NCI-H774 (cell line): ENCODE measurements at regions not wholly inside any gene's neighbourhood (a gene's known extent, or its start where the extent isn't known, plus 50 kb on each side); places are given as distances from the start of the nearest gene placed in this dataset.
"Not testable (repeated sequence)": the region's sequence is repeated elsewhere in the genome, so short reads cannot be mapped to it uniquely, and the experiment has no call there.

Experiments used
- DNase-seq: peaks from one replicate; lab custom pipeline; 2025; lab: John Stamatoyannopoulos, UW

DNA sequence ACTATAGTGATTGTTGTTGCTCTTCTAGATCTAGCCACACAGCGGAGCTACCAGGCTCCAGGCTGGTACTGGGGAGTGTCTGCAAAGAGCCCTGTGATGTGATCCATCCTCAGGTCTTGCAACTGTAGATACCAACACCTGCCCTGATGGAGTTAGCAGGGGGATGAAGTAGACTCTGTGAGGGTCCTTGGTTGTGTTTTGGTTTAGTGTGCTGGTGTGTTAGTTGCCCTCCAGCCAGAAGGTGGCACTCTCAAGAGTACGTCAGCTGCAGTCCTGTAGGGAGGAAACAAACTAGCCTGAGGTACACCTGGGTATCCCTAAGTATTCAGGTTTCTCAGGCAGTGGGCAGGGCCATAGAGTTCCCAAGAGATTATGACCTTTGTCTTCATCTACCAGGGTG is 81.2 kb upstream of the TMPRSS2 start:
- no peak for DNase-seq

DNA sequence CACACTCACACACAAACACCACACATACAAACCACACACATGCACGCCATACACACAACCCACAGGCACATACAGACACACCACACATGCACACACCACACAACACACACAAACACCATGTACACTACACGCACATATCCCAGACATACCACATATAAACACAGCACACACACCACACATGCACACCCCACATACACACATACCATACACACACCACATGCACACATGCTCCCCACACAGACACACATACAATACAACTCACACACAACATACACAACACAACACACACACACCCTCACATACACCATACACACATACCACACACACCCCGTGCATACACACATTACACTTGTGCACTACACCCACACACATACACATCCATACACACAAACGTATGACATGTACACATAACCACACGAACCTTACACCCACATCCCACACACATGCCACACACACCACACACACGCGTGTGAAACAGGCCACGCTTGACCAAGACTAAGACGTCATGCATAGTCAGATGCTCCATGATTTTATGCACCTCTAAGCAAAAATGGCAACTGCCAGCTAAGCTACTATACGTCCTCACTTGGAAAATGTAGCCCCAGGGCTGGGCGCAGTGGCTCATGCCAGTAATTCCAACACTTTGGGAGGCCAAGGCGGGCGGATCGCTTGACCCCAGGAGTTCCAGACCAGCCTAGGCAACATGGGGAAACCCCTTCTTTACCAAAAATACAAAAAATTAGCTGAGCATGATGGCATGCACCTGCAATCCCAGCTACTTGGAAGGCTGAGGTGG is 77.4 kb upstream of the TMPRSS2 start:
- no peak for DNase-seq

DNA sequence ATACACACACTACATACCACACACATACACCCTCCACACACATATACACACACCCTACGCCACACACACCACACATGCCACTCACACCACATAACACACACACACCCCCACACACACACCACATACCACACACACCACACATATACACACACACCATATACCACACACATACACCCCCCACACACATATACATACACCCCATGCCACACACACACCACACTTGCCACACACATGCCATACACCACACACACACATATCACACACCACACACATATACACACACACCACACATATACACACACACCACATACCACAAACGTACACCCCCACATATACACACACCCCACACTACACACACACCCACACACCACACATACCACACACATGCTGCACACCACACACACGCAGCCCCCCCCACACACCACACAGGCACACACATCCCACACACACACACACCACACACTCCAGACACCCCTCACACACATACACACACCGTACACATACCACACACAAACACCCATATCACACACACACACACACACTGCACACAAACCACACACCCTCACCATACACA is 76.7 kb upstream of the TMPRSS2 start:
- DNase-seq: no peak

DNA sequence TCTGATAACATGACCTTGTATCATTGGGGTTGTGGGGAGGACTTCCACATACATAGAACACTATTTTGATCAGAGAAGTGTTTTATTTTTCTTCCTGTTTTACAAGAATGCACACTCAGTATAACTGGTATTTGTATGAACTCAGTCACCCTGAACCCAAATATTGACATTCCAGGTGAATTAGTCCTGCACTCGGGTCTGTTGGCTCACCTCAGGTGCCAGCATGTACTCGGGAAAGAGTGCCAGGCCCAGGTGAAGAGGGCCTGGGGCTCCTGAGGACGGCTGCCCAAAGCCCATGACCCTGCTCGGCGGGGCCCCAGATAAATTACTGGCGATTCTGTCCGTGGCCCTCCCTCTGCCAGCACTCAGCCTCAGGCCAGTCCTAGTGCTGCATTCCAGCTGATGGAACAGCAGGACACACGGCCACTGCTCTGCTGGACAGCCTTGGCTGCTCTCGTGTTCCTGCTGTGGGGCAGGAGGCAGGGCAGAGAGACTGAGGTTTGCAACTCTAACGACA is 75.4 kb upstream of the TMPRSS2 start:
- DNase-seq: no peak

DNA sequence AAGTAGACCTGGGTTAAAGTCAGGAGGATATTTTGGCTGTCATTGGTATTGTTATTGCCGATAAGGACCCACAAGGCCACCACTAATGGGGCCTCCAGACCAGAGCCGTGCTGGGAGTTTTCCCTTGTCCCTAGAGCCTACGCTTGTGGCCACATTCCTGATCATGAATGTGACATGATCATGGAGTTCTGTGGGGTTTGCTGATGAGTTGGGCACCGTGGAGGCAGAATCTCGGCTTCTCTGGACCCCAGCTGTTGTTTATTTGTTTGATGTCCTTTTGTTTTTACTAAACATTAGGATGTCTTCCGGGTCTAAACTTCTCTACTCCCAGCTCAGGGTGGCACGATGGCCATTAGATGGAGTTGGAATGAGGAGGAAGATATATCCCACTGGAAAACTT is 74.9 kb upstream of the TMPRSS2 start:
- no peak for DNase-seq

DNA sequence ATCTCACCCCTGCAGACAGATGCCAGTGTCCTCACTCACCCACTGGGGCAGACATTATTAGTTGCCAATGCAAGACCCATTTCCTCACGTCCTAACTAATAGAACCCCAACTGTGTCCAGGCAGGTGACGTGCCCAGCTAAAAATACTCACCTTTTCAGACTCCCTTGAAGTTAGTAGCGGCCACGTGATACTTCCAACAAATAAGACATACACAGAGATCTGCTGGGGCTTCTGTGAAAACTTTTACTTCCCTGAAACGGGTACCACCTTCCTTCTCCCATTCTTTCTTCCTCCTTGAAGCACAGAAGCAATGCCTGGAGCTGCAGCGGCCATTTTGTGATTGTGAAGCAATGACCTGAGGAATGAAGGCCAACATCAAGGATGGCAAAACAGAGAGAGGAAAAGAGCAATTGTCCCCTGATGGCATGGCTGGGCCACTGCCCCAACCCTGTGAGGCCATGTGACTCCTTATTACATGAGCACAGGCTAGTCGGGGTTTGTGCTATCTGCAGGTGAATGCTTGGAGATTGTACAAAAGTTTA is 74.4 kb upstream of the TMPRSS2 start:
- DNase-seq: no peak

DNA sequence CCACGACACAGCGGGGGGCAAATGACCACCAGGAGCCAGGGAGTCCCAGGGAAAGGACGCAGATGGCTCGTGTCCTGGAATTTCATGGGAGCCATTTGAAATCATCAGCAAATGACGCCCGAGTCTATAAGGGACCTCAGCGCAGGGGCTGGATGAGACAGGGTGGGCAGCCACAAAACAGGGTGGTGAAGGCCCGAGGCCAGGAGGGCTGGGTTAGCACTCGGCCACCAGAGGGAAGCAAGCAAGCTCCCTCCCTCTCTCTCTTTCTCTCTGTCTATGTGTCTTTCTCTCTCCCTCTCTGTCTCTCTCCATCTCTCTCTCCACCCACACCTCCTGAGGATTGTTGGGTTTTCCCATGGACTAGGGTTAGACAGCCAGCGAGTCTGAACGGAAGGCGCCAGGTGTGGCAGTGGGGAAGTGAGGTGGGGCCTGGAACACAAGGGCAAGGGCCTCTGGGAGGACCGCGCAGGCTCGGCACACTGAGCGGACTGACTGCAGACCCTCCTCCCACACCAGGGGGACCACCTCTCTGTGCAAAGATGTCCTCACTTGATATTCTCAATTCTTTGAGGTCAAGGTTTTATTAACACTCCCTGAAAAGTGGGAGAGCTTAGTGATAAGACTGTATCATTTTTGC is 73.8 kb upstream of the TMPRSS2 start:
- DNase-seq: no peak

DNA sequence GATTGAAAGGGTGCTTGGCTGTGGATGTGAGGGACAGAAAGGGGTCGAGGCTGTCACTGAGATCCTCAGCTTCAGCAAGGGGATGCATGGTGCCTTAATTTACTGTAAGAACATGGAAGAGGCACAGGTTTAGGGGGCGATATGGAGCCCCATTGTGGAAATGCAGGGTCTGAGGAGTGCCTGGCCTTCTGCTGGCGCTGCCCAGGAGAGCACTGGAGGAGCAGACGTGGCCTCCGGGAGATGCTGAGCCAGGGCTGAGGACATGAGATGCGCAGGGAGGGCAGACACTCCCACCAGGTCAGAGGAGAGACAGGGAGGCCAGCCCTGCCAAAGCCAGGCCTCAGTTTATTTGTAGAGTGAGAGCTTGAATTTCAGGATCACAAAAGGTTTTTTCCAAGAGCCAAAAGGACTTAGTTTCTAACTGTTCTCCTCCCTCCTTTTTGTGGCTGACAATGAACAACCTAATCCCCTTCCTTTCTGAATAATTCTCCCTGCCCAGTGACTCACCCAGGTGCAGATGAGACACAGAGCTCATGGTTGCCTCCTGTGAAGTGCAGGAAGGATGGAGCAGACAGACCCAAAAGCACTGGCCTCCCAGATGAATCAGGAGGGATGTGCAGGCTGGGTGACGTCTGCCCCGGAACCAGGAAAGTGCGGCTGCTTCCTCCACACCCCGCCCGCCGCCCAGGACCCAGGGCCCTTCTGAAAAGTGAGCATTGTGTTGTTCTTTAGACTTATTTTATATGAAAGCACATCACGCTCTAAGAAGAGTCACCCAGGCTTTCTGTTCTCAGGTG is 73.0 kb upstream of the TMPRSS2 start:
- no peak for DNase-seq

DNA sequence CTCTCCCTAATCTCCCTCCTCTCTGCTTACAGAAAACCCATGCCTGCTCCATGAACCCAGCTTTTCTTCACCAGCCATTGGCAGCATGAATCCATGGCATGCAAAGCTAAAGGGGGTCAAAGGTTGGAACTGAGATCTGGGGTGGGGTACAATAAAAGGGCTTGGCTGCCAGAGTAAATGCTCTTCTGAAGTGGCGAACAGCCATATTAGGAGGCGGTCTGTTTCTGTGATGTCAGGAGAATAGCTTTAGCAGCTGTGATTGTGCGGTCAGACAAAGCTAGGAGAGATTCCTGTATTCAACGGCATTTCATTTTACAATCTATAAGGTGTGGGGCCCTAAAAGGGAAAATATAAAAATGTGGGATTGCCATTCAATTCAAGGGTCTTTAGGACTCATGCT is 71.7 kb upstream of the TMPRSS2 start:
- no peak for DNase-seq

DNA sequence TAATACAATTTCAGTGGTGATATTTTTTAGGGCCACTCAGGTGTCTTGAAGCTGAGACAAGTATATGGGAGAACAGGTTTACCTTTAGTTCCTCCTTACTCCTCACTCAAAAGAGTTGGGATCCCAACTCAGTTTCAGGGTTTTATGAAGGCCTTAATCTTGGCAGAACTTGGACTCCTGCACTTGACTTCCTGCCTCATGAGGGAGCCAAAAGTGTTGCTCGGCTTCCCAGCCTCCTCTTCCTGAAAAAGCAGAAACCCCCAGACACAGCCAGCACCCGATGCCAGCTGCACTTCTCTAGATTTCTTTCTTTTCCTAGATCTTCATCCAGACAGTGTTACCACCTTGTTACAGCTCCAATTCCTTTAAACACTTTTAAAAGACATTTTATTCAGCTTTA is 70.8 kb upstream of the TMPRSS2 start:
- DNase-seq: no peak

DNA sequence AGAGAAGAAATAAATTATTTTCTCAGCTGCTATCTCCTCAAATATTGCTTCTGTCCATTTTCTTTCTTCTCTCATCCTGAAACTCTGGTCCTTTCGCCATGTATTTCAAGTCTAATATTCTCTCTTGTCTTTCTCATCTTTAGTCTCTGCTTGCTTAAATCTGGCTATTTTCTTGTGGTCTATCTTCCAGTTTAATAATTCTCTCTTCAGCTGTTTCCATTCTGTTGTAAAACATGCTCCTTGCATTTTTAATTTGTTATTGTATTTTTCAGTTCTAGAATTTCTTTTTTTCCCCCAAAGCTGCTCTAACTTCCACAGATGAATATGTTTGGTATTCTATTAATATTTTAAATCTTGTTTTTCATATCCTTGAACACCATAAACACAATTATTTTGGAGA is 70.1 kb upstream of the TMPRSS2 start:
- no peak for DNase-seq

DNA sequence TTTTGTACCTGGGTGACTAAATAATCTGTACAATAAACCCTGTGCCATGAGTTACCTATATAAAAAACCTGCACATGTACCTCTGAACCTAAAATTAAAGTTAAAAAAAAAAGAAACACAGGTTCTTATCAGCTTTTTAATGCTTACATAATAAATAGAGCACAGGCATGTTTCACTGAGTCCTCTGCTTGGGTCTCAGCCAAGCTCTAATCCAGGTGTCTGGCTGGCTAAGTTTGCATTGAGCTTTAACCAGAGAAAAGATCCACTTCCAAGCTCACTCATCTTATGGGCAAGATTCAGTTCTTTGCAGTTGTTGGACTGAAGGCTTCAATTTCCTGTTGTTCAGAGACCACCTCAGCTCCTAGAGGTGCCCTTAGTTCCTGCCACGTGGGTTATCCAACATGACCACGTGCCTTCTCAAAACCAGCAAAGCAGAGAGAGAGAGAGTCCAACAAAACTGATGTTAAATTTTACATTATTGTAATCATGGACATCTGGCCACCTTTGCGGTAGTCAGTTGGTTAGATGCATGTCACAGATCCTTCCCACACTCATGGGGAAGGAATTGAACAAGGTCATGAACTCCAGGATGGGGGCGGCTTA is 68.2 kb upstream of the TMPRSS2 start:
- DNase-seq: no peak

DNA sequence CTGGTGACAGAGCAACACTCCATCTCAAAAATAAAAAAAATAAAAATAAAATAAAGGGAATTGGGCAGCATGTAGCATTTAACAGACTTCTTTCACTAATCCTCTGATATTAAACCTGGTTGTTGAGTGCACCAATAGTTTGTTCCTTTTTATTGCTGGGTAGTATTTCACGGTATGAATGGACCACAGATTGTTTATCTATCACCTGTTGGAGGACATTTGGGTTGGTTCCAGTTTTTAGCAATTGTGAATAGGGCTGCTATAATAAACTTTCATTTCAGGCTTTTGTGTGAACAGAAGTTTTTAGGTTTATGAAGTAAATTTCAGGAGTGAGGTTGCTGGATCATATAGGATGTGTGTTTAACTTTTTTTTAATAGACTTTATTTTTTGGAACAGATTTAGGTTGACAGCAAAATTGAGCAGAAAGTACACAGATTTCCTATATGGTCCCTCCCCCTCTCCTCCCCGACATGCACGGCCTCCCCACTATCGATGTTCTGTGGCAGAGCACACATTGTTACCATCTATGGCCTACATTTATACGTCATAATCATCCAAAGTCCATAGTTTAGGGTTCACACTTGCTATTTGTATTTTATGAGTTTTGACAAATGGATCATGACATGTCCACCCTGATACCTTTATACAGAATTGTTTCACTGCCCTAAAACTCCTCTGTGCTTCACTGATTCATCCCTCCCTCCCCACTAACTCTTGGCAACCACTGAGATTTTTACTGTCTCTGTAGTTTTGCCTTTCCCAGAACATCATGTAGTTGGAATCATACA is 66.1 kb upstream of the TMPRSS2 start:
- DNase-seq: no peak

DNA sequence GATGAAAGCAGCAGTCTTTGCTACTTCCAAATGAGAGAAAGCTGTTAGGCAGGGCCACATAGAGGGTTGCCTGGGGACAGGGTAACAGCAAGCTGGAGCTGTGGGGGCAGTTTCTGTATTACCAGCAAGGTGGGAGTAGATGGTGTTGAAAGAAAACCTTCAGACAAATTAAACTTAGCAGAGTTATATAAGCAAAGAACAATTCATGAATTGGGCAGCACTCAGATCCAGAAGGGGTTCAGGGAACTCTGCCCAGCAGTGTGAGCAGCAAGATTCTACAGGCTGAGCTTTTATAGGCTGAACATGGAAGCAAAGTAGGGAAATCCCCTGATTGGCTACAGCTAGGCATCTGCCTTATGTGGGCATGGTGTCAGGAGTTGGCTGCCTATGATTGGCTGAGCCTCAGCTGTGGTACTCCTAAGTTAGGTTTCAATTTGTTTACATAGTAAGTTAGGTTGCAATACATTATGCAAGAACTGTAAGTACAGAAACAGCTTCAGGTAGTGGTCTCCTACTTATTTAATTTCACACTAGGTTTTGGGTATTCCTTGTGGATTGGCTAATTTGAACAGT is 64.1 kb upstream of the TMPRSS2 start:
- no peak for DNase-seq

DNA sequence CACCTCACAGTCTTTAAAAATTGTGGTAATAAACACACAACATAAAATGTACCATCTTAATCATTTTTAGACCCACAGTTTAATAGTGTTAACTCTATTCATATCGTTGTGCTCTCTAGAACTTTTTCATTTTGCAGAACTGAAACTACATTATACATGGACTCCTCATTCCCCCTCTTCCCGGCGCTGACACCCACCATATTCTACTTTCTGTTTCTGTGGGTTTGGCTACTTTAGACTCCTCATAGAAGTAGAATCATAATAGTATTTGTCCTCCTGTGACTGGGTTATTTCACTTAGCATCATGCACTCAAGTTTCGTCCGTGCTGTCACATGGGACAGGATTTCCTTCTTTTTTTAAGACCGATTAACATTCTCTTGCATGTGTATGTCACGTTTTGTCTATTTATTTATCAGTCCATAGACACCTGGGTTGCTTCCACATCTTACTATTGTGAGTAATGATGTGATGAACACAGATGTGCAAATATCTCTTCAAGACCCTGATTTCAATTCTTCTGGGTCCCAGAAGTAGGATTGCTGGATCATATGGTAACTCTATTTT is 62.9 kb upstream of the TMPRSS2 start:
- no peak for DNase-seq

DNA sequence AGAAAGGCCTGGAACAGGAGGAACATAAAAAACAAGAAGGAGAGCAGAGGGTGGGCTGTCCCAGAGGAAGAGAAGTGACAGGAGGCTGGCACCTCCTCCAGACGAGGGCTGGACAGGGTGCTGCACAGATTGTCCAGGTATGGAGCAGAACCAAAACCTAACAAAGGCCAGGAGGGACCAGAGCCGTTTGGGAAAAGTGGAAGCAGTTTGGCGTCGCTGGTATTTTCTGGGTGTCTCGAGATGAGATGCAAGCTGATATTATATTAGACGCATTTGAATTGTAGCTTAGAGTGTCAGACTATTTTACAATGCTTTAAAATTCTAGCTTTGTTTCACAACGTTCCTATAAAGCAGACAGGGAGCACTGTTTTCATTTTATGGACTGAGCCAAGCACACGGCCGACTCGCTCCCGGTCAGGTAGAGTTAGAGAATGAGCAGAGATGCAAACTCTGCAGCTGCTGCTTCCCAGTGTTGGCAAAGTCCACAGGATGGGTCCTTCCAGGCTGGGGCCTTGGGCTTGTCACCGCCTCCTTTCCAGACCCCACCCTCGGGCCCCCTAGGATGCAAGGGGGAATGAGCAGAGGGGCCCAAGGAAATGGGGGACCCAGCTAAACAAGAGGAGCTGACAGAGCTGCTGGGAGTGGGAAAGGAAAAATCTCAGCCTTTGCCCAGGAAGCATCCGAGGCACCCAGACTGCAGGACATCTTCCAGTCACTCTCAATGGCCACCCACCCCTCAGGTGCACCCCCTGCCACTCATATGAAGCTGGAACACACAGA is 60.8 kb upstream of the TMPRSS2 start:
- DNase-seq: no peak

DNA sequence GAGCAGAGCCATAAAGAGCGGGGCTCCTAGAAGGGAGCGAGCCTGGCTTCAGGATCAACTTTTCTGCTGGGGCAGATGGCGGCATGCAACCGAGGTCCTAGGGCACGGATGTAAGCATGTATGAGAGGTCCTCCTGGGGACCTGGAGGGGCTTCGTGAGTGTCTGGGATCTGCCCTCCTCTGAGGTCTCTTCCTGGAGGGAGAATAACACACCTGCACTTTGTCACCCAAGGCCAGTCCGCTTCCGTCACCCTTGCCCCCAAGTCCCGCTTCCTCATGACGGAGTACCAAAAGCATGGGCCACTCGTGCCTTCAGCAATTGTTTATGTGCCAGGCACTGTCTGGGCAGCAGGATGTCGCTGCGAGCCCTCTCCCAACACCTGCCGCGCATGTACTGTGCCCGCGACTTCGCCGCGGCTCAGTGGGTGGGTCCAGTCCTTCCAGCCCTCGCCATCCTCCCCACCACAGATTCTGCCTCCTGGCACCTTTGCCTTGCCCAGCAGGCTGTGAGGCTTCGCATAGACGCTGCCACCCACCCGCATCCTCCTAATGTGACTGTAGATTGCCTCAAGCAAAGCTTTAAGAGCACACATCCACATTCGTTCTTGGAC is 60.0 kb upstream of the TMPRSS2 start:
- DNase-seq: no peak

DNA sequence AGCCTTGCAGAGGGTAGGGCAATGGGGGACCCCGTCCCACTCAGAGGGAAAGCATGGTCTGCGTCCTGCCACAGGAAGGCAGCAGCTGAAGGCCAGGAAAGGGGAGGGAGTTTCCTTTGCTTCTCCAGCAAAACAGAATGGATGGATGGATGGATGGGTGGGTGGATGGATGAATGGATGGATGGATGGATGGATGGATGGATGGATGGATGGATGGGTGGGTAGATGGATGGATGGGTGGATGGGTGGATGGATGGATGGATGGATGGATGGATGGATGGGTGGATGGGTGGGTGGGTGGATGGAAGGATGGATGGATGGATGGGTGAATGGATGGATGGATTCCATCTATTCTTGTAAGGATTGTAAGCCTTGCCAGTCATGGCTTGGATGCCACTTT is 59.3 kb upstream of the TMPRSS2 start:
- not testable (repeated sequence) for DNase-seq

DNA sequence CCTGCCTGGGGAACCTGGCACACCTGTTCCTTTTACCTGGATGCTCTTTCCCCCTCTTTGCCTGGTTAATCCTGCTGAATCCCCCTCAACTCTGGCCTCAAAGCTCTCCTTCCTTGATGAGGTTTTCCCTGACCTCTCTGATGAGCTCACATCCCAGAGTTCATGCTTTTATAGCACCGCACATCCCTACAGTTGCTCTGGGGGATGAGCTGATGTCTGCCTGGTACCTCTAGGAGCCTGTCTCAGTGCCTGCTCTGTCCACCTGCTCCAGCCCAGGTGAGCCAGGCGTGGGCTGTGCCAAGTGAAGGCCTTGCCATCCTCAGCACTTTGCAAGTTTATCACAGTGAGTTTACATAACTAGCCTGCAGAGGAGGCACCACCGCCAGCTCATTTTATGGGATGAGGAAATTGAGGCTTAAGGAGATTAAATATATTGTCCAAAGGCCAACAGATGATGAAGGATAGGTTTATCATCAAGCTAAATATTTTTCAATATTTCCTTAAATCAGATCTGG is 58.6 kb upstream of the TMPRSS2 start:
- no peak for DNase-seq
